IPS-20b (cell line): ENCODE measurements at regions not wholly inside any gene's neighbourhood (a gene's known extent, or its start where the extent isn't known, plus 50 kb on each side); places are given as distances from the start of the nearest gene placed in this dataset.
"Not testable (repeated sequence)": the region's sequence is repeated elsewhere in the genome, so short reads cannot be mapped to it uniquely, and the experiment has no call there.

Source experiments
- H3K27ac ChIP-seq: one replicate; pipeline ENCODE4 v1.5.1; 2013; ENCODE audit warnings: low read length
- H3K27me3 ChIP-seq: 2 replicates; pipeline ENCODE4 v1.6.1; 2013; ENCODE audit warnings: mild to moderate bottlenecking, low read length, inconsistent platforms; ENCODE audit not compliant: insufficient read depth
- H3K36me3 ChIP-seq: 2 replicates; pipeline ENCODE4 v1.6.1; 2013; ENCODE audit warnings: low read depth, mild to moderate bottlenecking, inconsistent platforms, low read length, moderate library complexity; ENCODE audit not compliant: insufficient read depth
- H3K4me1 ChIP-seq: 2 replicates; pipeline ENCODE4 v1.6.1; 2013; ENCODE audit warnings: mild to moderate bottlenecking, control low read depth, inconsistent platforms, low read length, moderate library complexity; ENCODE audit not compliant: insufficient read depth
- H3K4me3 ChIP-seq: 2 replicates; pipeline ENCODE4 v1.5.1; 2013; ENCODE audit warnings: mild to moderate bottlenecking, low read length, inconsistent platforms
- H3K9ac ChIP-seq: 2 replicates; pipeline ENCODE4 v1.6.1; 2013; ENCODE audit warnings: low read depth, mild to moderate bottlenecking, inconsistent platforms, low read length, moderate library complexity
- H3K9me3 ChIP-seq: 2 replicates; pipeline ENCODE4 v1.6.1; 2013; ENCODE audit warnings: mild to moderate bottlenecking, low read depth, low read length, inconsistent platforms; ENCODE audit not compliant: insufficient read depth

DNA sequence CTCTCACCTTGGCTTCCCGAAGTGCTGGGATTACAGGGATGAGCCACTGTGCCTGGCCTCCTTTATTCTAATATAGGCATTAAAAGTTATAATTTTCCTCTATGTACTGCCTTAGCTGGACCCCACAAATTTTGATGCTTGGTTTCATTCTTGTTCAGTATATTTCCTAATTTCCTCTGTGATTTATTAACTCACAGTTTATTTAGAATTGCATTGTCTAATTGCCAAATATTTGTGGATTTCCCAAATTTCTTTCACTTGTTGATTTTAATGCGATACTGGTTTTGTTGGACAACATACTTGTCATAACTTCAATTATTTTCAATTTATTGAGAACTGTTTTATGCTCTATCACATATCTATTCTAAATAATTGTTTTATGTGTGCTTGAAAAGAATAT, 366.0 kb downstream of the OMA1 start:
- no peaks in the 10 kb centered on the region for H3K9me3 ChIP-seq
- no peaks in the 10 kb centered on the region for H3K4me1 ChIP-seq
- no peak overlapping the region for H3K4me3 ChIP-seq
- no peak overlapping the region for H3K27ac ChIP-seq
- H3K36me3 ChIP-seq: no peaks in the 10 kb centered on the region
- H3K9ac ChIP-seq: no peak overlapping the region
- H3K27me3 ChIP-seq: no peaks in the 10 kb centered on the region

DNA sequence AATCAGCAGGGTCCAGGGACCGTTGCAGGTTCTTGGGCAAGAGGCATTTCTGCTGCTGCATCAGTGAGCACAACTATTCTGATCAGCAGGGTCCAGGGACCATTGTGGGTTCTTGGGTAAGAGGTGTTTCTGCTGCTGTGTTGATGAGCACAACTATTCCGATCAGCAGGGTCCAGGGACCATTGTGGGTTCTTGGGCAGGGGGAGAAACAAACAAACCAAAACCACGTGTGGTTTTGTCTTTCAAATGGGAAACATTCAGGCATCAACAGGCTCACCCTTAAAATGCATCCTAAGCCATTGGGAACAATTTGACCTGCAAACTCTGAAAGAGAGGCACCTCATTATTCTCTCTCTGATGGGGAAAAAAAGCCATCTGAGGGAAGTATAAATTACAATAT, 377.4 kb downstream of the OMA1 start:
- peak overlapping the region; percentile 12; the same call in 1 of the 2 replicates for H3K4me3 ChIP-seq
- H3K36me3 ChIP-seq, H3K27ac ChIP-seq, H3K4me1 ChIP-seq, H3K9me3 ChIP-seq, H3K9ac ChIP-seq, H3K27me3 ChIP-seq: not testable (repeated sequence)

DNA sequence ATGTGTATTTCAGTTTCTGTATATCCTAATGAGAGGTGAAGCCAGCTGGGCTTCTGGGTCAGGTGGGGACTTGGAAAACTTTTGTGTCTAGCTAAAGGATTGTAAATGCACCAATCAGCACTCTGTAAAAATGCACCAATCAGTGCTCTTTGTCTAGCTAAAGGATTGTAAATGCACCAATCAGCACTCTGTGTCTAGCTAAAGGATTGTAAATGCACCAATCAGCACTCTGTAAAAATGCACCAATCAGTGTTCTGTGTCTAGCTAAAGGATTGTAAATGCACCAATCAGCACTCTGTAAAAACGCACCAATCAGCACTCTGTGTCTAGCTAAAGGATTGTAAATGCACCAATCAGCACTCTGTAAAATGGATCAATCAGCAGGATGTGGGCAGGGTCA, 379.4 kb downstream of the OMA1 start:
- H3K9me3 ChIP-seq, H3K27ac ChIP-seq, H3K4me3 ChIP-seq, H3K27me3 ChIP-seq, H3K4me1 ChIP-seq, H3K9ac ChIP-seq, H3K36me3 ChIP-seq: not testable (repeated sequence)

DNA sequence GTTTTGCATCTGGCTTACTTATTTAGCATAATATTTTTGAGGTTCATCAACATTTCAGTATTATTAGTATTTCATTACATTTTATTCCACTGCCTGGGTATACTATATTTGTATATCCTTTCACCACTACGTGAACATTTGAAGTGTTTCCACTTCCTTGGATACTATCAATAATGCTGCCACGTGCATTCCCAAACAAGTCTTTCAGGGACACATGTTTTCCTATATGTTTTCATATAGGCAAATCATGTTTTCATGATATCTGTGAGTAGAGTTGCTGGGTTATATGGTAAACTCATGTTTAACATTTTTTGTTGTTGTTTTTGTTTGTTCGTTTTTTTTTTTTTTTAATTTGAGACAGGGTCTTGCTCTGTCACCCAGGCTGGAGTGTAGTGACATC, 380.1 kb downstream of the OMA1 start:
- Histone ChIP-seq H3K27me3 (no peaks in the 10 kb centered on the region), H3K9me3 (no peaks in the 10 kb centered on the region), H3K4me3 (no peak overlapping the region), H3K36me3 (no peaks in the 10 kb centered on the region), H3K4me1 (peaks cover 6% of the 10 kb centered on the region; the same call in 1 of the 2 replicates), H3K9ac (no peak overlapping the region), H3K27ac (no peak overlapping the region)

DNA sequence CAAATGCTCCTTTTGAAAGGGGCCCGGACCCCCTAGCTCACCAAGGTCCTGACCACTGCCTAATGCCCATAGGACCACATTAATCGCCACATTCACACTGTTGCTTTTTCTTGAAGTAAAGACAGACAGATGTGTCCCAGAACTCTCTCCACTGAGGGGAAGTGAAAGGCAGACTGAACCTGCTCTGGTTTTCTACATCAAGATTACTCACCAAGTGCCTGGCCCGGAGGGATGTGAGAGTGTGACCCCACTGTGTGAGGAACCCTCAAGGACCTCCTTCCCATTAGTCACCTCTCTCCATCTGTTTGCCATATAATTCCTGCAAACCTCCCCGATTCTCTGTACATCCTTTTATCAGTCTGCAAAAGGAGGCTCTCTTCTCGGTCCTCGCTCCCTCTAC, 381.5 kb downstream of the OMA1 start:
- no peak overlapping the region for H3K27ac ChIP-seq
- peaks cover 8% of the 10 kb centered on the region; the same call in 1 of the 2 replicates for H3K4me1 ChIP-seq
- H3K36me3 ChIP-seq: no peaks in the 10 kb centered on the region
- no peak overlapping the region for H3K4me3 ChIP-seq
- no peaks in the 10 kb centered on the region for H3K9me3 ChIP-seq
- H3K27me3 ChIP-seq: no peaks in the 10 kb centered on the region
- H3K9ac ChIP-seq: no peak overlapping the region

DNA sequence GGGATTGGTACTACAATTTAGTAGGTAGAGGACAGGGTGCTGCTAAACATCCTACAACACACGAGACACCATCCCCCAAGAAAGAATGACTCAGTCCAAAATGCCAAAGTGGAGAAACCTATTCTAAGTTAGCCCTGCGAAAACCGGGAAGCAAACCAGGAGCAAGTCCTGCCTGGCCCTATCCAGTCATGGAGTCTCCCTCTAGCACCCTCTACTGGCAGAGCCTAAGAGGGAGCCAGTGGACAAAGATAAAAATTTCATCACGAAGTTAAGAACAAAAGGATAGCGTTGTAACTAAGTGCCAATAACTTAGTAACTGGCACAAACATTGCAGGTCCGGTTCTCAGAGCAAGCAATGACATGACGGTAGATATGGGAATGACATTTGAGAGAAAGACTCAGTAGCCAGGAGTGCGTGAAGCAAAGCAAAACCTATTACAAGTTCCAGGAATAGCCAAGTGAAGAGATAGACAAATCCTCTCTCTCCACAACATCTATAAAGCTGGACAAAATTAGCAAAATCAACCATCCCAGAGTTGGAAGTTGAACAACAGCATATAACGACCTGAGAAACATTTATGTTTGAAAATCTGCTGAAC, 383.5 kb downstream of the OMA1 start:
- Histone ChIP-seq H3K36me3 (no peaks in the 10 kb centered on the region), H3K9ac (no peak overlapping the region; the same call in 1 of the 2 replicates), H3K27ac (no peak overlapping the region), H3K4me1 (peaks cover 16% of the 10 kb centered on the region; the same call in 1 of the 2 replicates), H3K27me3 (no peaks in the 10 kb centered on the region), H3K9me3 (no peaks in the 10 kb centered on the region), H3K4me3 (no peak overlapping the region)

DNA sequence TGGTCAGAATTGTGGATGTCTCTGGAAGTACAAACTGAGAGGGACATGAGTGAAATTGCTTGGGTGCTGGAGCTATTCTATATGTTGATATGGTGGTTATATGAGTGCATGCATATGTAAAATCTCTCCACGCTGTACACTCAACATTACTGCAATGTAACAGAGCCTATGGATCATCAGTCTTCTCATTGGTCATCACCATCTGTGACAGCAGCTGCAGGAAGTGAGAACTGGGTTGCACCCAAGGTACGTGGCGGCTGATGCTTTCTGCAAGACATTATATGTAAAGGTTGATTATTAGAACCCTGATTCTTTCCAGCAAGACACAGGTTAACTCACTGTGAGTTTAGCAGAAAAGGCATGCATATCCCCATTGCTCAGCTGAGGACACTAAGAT, 387.1 kb downstream of the OMA1 start:
- Histone ChIP-seq H3K27ac (no peak overlapping the region), H3K4me1 (peaks cover 43% of the 10 kb centered on the region), H3K36me3 (no peaks in the 10 kb centered on the region), H3K4me3 (no peak overlapping the region), H3K9me3 (no peaks in the 10 kb centered on the region), H3K27me3 (no peaks in the 10 kb centered on the region), H3K9ac (no peak overlapping the region)

DNA sequence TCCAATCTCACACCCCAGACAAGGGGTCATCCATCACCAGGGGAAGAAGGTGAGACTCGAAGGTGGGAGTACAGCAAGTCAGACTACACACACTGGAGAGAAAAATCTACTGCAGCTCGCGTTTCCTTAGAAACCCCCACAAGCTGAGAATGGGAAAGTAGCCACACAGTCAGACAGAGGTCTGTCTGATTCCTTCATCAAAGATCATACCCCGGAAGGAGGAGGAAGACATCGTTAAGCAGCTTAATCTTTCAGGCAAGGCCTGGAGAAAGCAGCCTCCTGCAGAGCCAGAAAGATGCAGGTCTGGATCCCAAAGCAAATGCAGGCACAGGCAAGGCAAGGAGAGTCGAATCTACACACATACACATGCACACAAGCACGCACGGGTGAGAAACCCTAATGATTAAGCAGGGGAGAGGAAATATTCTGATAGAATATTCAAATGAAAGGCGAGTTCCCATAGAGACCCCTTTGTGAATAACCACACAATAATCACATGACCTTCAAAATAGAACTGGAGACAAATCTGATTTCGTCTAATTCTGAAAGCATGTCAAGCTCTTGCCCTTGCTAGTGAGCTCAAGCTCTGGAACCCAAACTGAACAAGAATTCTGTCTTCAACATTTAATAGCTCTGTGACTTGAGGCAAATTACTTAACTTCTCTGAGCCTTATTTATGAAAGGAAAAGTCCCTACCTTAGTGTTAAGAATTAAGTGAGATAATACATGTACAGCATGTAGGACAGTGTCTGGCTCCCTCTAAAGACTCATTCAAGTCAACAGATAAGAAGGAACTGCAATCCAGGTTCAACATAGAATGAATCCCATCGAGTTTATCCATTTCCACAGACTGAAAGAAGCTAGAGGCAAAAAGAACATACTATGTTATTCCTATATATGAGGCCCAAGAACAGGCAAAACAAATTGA, 387.8 kb downstream of the OMA1 start:
- H3K27ac ChIP-seq: peak overlapping the region; percentile 50
- H3K27me3 ChIP-seq: no peaks in the 10 kb centered on the region
- H3K4me1 ChIP-seq: peaks cover 43% of the 10 kb centered on the region
- H3K9ac ChIP-seq: peak overlapping the region; percentile 55
- no peaks in the 10 kb centered on the region for H3K9me3 ChIP-seq
- no peaks in the 10 kb centered on the region for H3K36me3 ChIP-seq
- H3K4me3 ChIP-seq: peak overlapping the region; percentile 29; the same call in 1 of the 2 replicates

DNA sequence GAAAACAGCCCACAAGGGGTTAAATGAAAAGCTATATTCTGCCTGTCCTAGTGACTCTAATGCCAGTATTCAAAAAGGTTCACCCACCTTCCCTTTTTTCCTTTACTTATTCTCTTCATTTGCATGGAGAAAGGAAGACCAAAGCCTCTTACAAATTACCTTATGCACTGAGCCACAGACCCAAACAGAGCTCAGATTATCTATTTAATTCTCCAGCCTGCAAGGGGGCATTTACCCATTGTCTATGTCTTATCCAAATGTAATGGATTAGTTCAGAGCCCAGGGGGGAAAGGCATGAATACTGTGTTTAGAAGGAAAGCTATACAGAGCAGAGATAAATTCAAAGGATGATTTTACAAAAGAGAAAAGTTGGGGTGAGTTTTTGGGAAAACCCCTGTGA, 388.5 kb downstream of the OMA1 start:
- peak overlapping the region; percentile 29; the same call in 1 of the 2 replicates for H3K4me3 ChIP-seq
- H3K9me3 ChIP-seq: no peaks in the 10 kb centered on the region
- H3K27ac ChIP-seq: no peak overlapping the region
- H3K9ac ChIP-seq: peak overlapping the region; percentile 55
- peaks cover 43% of the 10 kb centered on the region for H3K4me1 ChIP-seq
- H3K27me3 ChIP-seq: no peaks in the 10 kb centered on the region
- H3K36me3 ChIP-seq: no peaks in the 10 kb centered on the region

DNA sequence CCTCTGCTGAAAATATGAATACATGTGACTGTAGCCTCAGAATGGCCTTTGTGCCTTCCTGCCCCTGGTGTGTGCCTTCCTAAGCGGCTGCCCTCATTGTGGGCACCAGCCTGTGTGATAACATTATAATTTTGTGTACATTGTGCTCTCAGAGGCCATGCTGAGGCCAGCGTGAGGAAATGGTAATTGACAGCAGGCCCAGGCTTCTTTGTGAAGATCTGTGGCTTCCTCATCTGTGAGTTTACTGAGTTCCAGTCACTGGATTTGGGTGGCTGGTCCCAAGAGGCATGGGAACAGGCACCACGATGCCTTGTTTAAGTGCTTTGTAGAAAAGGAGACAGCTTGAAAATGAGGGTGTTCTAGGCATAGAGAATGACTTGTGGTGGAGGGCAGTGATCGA, 389.3 kb downstream of the OMA1 start:
- Histone ChIP-seq H3K27ac (no peak overlapping the region), H3K9me3 (no peaks in the 10 kb centered on the region), H3K4me3 (peak overlapping the region; percentile 29; the same call in 1 of the 2 replicates), H3K36me3 (no peaks in the 10 kb centered on the region), H3K27me3 (no peaks in the 10 kb centered on the region), H3K9ac (peak overlapping the region; percentile 40; the same call in 1 of the 2 replicates), H3K4me1 (peaks cover 43% of the 10 kb centered on the region)

DNA sequence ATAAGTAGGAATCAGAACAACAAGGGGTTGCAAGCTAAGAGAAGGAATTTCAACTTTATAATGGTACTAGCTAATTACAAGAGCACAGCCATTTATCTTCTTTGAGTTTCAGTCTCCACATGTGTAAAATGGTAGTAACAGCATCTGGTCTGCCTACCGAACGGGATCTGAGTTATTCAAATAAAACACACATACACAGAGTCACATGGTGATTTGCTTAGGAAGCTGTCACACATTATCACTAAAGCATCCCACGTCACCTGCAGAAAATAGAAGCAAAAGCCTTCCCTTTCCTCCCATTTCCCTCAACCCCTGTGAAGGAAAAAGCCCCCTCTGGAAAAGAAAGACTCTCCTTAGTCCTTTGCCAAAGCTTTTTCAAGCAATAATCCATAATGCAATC, 389.7 kb downstream of the OMA1 start:
- H3K4me3 ChIP-seq: no peak overlapping the region
- H3K4me1 ChIP-seq: peaks cover 43% of the 10 kb centered on the region
- H3K9ac ChIP-seq: peak overlapping the region; percentile 40; the same call in 1 of the 2 replicates
- H3K36me3 ChIP-seq: no peaks in the 10 kb centered on the region
- H3K27ac ChIP-seq: peak overlapping the region; percentile 3
- H3K9me3 ChIP-seq: no peaks in the 10 kb centered on the region
- H3K27me3 ChIP-seq: no peaks in the 10 kb centered on the region

DNA sequence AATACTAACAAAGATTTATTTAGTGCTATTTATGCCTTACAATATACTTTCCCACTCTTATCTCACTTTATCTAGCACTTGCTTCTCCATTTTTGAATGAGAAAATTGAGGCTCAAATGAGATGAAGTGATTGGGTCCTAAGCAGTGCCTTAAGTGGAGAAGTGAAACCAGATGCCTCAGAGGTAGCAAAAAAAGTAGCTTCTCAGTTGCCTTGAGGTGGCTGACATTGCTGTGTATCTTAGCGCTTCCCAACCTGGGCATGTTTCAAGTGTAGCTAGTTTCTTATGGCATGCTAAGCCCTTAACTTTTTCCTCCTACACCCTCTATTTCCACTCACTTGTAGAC, 390.4 kb downstream of the OMA1 start:
- Histone ChIP-seq H3K27me3 (no peaks in the 10 kb centered on the region), H3K9ac (peak overlapping the region; percentile 18; the same call in 1 of the 2 replicates), H3K27ac (peak overlapping the region; percentile 3), H3K36me3 (no peaks in the 10 kb centered on the region), H3K4me1 (peaks cover 43% of the 10 kb centered on the region), H3K9me3 (no peaks in the 10 kb centered on the region), H3K4me3 (no peak overlapping the region)
